Uterus (tissue), 3 donors: ENCODE measurements at regions not wholly inside any gene's neighbourhood (a gene's known extent, or its start where the extent isn't known, plus 50 kb on each side); places are given as distances from the start of the nearest gene placed in this dataset.

Source experiments
- DNase-seq, 2 donors: peaks; one replicate each; pipeline ENCODE4 v3.0.0-alpha.2; 2019 to 2020
- H3K27ac ChIP-seq, 2 donors: fragments of 200-600 bp; sonication (generic); 1 replicate in 1 of 2; 2 replicates in 1 of 2; pipeline ENCODE4 v1.5.1; 2016 to 2018
- H3K27me3 ChIP-seq, 2 donors: fragments of 200-600 bp; sonication (generic); one replicate each; pipeline ENCODE4 v1.5.1; 2018 to 2019; ENCODE audit warnings: control low read depth in 1 of 2
- H3K36me3 ChIP-seq, 2 donors: fragments of 200-600 bp; sonication (generic); one replicate each; pipeline ENCODE4 v1.5.1; 2019; ENCODE audit warnings: control low read depth in 1 of 2
- H3K4me1 ChIP-seq, 2 donors: fragments of 200-600 bp; sonication (generic); one replicate each; pipeline ENCODE4 v1.5.1; 2018 to 2019; ENCODE audit warnings: control low read depth in 1 of 2
- H3K4me3 ChIP-seq, 2 donors: fragments of 200-600 bp; sonication (generic); 1 replicate in 1 of 2; 2 replicates in 1 of 2; pipeline ENCODE4 v1.5.1; 2018 to 2019; ENCODE audit warnings: mild to moderate bottlenecking in 1 of 2
- H3K9me3 ChIP-seq, 2 donors: fragments of 200-600 bp; sonication (generic); one replicate each; pipeline ENCODE4 v1.5.1; 2019; ENCODE audit warnings: control low read depth in 1 of 2
- POLR2A ChIP-seq, 2 donors: fragments of 450-650 bp; IDR thresholded peaks; one replicate each; pipeline ENCODE4 v1.6.1; 2016; ENCODE audit warnings: antibody characterized with exemption in 2 of 2, mild to moderate bottlenecking in 1 of 2, moderate library complexity in 1 of 2
- intact Hi-C: fragments of 100-400 bp; cut with DNase I; formaldehyde crosslinking; loops from one replicate; pipeline ENCODE4 v1.15.1; 2023; ENCODE audit warnings: low total_unique reads
- TF ChIP-seq, protein P1 (sequence below), 4 experiments: fragments of 200-600 bp in 2 of 4; fragments of 450-650 bp in 2 of 4; sonication (generic) in 2 of 4; IDR thresholded peaks; one replicate each; pipeline ENCODE4 v1.5.1; 2016 to 2019; ENCODE audit warnings: antibody characterized with exemption in 4 of 4, mild to moderate bottlenecking in 2 of 4, moderate library complexity in 1 of 4
- donor health status: DM: yes; HTN: yes; CAD: no.

GRCh38 chr9:109974143-109974917, 194.3 kb downstream of the PALM2AKAP2 start:
- intact Hi-C loops = no loop called here
- H3K36me3 ChIP-seq = no peaks in the 10 kb centered on the region
- H3K27ac ChIP-seq = no peak overlapping the region
- no peak overlapping the region for H3K4me3 ChIP-seq
- no peaks in the 10 kb centered on the region for H3K27me3 ChIP-seq
- DNase-seq = no peak
- H3K4me1 ChIP-seq = no peaks in the 10 kb centered on the region
- no peaks in the 10 kb centered on the region for H3K9me3 ChIP-seq
- no peak for TF ChIP-seq POLR2A (IDR thresholded peaks at IDR 0.05)
- TF ChIP-seq, protein P1, sequence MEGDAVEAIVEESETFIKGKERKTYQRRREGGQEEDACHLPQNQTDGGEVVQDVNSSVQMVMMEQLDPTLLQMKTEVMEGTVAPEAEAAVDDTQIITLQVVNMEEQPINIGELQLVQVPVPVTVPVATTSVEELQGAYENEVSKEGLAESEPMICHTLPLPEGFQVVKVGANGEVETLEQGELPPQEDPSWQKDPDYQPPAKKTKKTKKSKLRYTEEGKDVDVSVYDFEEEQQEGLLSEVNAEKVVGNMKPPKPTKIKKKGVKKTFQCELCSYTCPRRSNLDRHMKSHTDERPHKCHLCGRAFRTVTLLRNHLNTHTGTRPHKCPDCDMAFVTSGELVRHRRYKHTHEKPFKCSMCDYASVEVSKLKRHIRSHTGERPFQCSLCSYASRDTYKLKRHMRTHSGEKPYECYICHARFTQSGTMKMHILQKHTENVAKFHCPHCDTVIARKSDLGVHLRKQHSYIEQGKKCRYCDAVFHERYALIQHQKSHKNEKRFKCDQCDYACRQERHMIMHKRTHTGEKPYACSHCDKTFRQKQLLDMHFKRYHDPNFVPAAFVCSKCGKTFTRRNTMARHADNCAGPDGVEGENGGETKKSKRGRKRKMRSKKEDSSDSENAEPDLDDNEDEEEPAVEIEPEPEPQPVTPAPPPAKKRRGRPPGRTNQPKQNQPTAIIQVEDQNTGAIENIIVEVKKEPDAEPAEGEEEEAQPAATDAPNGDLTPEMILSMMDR (IDR thresholded peaks at IDR 0.05) = no peak

DNA sequence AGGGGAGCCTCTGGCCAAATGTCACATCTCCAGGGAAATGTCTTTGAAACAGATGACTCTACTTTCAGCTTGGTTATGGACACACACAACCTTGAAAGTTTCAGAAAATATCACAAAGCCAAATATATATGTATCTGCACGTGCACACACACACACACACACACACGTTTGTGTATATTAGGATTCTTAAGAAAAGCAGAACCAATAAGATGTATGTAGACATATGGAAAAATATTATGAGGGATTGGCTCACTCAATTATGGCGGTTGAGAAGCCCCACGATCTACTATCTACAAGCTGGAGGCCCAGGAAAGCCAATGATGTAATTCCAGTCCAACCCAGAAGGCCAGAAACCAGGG, 194.9 kb downstream of the PALM2AKAP2 start:
- no peak for DNase-seq
- no peak for TF ChIP-seq POLR2A (IDR thresholded peaks at IDR 0.05)
- TF ChIP-seq, protein P1 (IDR thresholded peaks at IDR 0.05) = no peak
- intact Hi-C loops = no loop called here
- H3K27me3 ChIP-seq = no peaks in the 10 kb centered on the region
- no peak overlapping the region for H3K4me3 ChIP-seq
- no peaks in the 10 kb centered on the region for H3K9me3 ChIP-seq
- no peaks in the 10 kb centered on the region for H3K36me3 ChIP-seq
- H3K27ac ChIP-seq = no peak overlapping the region
- H3K4me1 ChIP-seq = no peaks in the 10 kb centered on the region

DNA sequence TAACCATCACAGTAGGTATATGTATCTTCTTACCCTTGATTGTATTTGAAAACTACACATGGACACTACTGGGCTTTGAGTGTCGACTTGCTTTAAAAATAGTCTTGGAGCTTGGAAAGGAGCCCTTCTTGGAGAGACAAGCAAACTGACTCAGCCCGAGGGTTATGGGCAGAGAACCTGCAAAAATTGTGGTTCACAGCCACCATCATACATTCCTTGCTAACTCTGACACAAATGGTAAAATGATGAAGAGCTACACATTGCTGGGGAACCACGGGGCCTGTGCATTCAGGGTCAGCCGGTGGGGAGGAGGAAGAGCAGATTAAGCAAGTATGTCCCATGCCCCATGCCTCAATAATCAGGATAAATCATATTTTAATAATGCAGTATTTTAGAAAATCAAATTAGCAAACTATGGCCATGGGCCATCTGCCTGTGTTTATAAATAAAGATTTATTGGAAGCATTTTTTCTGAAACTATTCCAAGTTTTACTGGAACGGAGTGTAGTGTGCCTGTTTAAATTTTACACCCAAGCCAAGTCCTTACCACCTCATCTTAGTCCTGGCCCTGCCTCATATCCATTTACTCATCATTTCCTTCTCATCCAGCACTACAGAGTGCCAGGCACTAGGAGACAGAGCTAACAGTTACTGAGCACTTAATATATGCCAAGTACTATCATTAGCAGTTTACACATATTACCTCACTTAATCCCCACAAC, 195.7 kb downstream of the PALM2AKAP2 start:
- intact Hi-C loops = no loop called here
- DNase-seq = no peak

GRCh38 chr9:109976303-109976702, 196.3 kb downstream of the PALM2AKAP2 start:
- Histone ChIP-seq H3K27ac (no peak overlapping the region), H3K4me3 (no peak overlapping the region), H3K36me3 (no peaks in the 10 kb centered on the region), H3K4me1 (no peaks in the 10 kb centered on the region), H3K27me3 (no peaks in the 10 kb centered on the region), H3K9me3 (no peaks in the 10 kb centered on the region)
- DNase-seq = no peak
- intact Hi-C loops = no loop called here
- TF ChIP-seq, protein P1 (IDR thresholded peaks at IDR 0.05) = no peak
- TF ChIP-seq POLR2A (IDR thresholded peaks at IDR 0.05) = no peak

More for the DNA sequence above, 195.7 kb downstream of the PALM2AKAP2 start:
- H3K36me3 ChIP-seq = no peaks in the 10 kb centered on the region
- H3K9me3 ChIP-seq = no peaks in the 10 kb centered on the region
- no peak overlapping the region for H3K4me3 ChIP-seq
- TF ChIP-seq POLR2A (IDR thresholded peaks at IDR 0.05) = no peak
- TF ChIP-seq, protein P1 (IDR thresholded peaks at IDR 0.05) = no peak
- no peaks in the 10 kb centered on the region for H3K4me1 ChIP-seq
- H3K27me3 ChIP-seq = no peaks in the 10 kb centered on the region
- H3K27ac ChIP-seq = no peak overlapping the region

DNA sequence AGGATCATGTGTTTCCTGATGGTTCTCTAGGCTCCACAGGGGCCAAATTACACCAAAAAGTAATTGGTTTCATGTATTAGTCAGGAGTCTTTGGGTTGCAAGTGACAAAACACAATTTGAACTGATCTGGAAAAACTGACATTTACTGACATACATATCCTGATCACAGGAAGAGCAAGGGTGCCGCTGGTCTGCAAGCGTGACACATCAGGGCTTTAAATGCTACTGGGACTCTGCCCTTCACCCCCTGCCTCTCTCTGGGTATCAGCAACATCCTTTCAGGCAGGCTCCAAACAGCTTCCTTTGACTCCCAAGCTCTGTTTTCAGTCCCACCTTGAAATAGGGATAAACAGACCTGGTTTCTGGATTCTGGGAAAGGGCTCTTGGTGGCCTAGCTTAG, 197.5 kb downstream of the PALM2AKAP2 start:
- Histone ChIP-seq H3K4me1 (no peaks in the 10 kb centered on the region), H3K36me3 (no peaks in the 10 kb centered on the region), H3K9me3 (no peaks in the 10 kb centered on the region), H3K27ac (no peak overlapping the region), H3K4me3 (no peak overlapping the region), H3K27me3 (no peaks in the 10 kb centered on the region)
- no peak for DNase-seq
- intact Hi-C loops = no loop called here
- TF ChIP-seq, protein P1 (IDR thresholded peaks at IDR 0.05) = no peak
- no peak for TF ChIP-seq POLR2A (IDR thresholded peaks at IDR 0.05)
